Endodermal cell (in vitro differentiated cells): ENCODE measurements at regions not wholly inside any gene's neighbourhood (a gene's known extent, or its start where the extent isn't known, plus 50 kb on each side); places are given as distances from the start of the nearest gene placed in this dataset.

Experiments
- DNase-seq: peaks from one replicate; pipeline ENCODE4 v3.0.0-alpha.2; 2017
- H3K27ac ChIP-seq: 2 replicates; pipeline ENCODE4 v1.5.1; 2013; ENCODE audit warnings: mild to moderate bottlenecking, low read depth, low read length, moderate library complexity
- H3K27me3 ChIP-seq: 2 replicates; pipeline ENCODE4 v1.6.1; 2013; ENCODE audit warnings: mild to moderate bottlenecking, low read length, moderate library complexity; ENCODE audit not compliant: insufficient read depth, control insufficient read depth, poor library complexity, severe bottlenecking
- H3K36me3 ChIP-seq: 2 replicates; pipeline ENCODE4 v1.7.0; 2013; ENCODE audit warnings: mild to moderate bottlenecking, low read length, moderate library complexity; ENCODE audit not compliant: control insufficient read depth, insufficient read depth
- H3K4me1 ChIP-seq: one replicate; pipeline ENCODE4 v1.7.0; 2013; ENCODE audit warnings: low read length; ENCODE audit not compliant: control insufficient read depth, insufficient read depth
- H3K4me3 ChIP-seq: 2 replicates; pipeline ENCODE4 v1.5.1; 2013; ENCODE audit warnings: mild to moderate bottlenecking, low read length, moderate library complexity
- H3K9ac ChIP-seq: 2 replicates; pipeline ENCODE4 v1.6.1; 2013; ENCODE audit warnings: mild to moderate bottlenecking, low read length, moderate library complexity; ENCODE audit not compliant: poor library complexity, severe bottlenecking; ENCODE audit errors: extremely low read depth
- H3K9me3 ChIP-seq: 2 replicates; pipeline ENCODE4 v1.6.1; 2013; ENCODE audit warnings: mild to moderate bottlenecking, low read length, moderate library complexity; ENCODE audit not compliant: control insufficient read depth
- H3K27ac Mint-ChIP-seq: 2 replicates; pipeline ENCODE4 v1.8.0; 2020; ENCODE audit warnings: mixed read lengths
- H3K27me3 Mint-ChIP-seq: 2 replicates; pipeline ENCODE4 v1.8.0; 2021; ENCODE audit warnings: mild to moderate bottlenecking, mixed read lengths; ENCODE audit not compliant: insufficient read depth
- H3K36me3 Mint-ChIP-seq: 2 replicates; pipeline ENCODE4 v1.8.0; 2020; ENCODE audit warnings: low read depth, mixed read lengths
- H3K4me1 Mint-ChIP-seq: 2 replicates; pipeline ENCODE4 v1.8.0; 2020; ENCODE audit warnings: mixed read lengths
- H3K4me3 Mint-ChIP-seq: 2 replicates; pipeline ENCODE4 v1.8.0; 2020; ENCODE audit warnings: mild to moderate bottlenecking, moderate library complexity, mixed read lengths
- H3K9me3 Mint-ChIP-seq: 2 replicates; pipeline ENCODE4 v1.8.0; 2020; ENCODE audit warnings: mild to moderate bottlenecking, mixed read lengths
- WGBS, 2 experiments: methylation state at CpG; one replicate each; pipeline versions ENCODE4 v1.1.5 to v1.1.7; 2013; ENCODE audit warnings: missing lambda C conversion rate in 2 of 2, mixed read lengths in 1 of 2; ENCODE audit not compliant: insufficient coverage in 1 of 2, insufficient read length in 1 of 2; 5-methylcytosine and 5-hydroxymethylcytosine counted together
- TF ChIP-seq, protein P1 (sequence below): fragments of 200-600 bp; sonication (generic); conservative IDR thresholded peaks from 2 replicates; pipeline ENCODE4 v1.5.0; 2021; ENCODE audit warnings: antibody characterized with exemption, mild to moderate bottlenecking

DNA sequence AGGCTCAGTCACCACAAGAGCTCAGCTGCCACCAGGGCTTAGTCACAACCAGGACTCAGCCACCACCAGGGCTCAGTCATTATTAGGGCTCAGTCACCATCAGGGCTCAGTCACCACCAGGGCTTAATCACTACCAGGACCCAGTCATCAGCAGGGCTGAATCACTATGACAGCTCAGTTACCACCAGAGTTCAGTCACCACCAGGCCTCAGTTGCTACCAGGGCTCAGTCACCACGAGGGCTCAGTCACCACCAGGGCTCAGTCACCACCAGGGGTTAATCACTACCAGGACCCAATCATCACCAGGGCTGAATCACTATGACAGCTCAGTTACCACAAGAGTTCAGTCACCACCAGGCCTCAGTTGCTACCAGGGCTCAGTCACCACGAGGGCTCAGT lies 196.2 kb downstream of the NPHP4 start:
- peaks cover 5% of the 10 kb centered on the region for H3K27me3 Mint-ChIP-seq
- H3K4me3 Mint-ChIP-seq: no peak overlapping the region
- TF ChIP-seq, protein P1, sequence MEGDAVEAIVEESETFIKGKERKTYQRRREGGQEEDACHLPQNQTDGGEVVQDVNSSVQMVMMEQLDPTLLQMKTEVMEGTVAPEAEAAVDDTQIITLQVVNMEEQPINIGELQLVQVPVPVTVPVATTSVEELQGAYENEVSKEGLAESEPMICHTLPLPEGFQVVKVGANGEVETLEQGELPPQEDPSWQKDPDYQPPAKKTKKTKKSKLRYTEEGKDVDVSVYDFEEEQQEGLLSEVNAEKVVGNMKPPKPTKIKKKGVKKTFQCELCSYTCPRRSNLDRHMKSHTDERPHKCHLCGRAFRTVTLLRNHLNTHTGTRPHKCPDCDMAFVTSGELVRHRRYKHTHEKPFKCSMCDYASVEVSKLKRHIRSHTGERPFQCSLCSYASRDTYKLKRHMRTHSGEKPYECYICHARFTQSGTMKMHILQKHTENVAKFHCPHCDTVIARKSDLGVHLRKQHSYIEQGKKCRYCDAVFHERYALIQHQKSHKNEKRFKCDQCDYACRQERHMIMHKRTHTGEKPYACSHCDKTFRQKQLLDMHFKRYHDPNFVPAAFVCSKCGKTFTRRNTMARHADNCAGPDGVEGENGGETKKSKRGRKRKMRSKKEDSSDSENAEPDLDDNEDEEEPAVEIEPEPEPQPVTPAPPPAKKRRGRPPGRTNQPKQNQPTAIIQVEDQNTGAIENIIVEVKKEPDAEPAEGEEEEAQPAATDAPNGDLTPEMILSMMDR: no peak
- WGBS, 2 experiments: 93 to 95% methylated on average over 2 of the region's 2 CpGs
- no peak for DNase-seq
- no peaks in the 10 kb centered on the region for H3K36me3 Mint-ChIP-seq
- Histone ChIP-seq H3K27ac (no peak overlapping the region), H3K27me3 (no peaks in the 10 kb centered on the region), H3K4me1 (no peaks in the 10 kb centered on the region), H3K9ac (no peak overlapping the region), H3K9me3 (no peaks in the 10 kb centered on the region), H3K36me3 (no peaks in the 10 kb centered on the region), H3K4me3 (no peak overlapping the region)
- no peaks in the 10 kb centered on the region for H3K4me1 Mint-ChIP-seq
- H3K9me3 Mint-ChIP-seq: peaks cover 6% of the 10 kb centered on the region
- no peak overlapping the region for H3K27ac Mint-ChIP-seq

DNA sequence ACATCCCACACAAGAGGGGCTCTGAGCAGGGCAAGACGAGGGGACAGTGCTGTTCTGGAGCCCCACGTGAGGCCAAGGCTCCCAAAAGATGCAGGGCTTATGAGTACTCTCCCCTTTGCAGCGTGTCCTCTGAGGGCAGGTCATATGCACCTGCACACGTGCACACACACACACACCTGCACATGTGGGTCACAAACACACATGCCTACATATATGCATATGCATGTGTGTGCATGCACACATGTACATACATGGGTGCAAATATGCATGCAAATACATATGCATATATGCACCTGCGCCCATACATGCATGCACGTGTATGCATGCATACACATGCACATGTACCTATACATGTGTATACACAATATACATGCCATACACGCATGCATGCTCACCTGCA lies 197.9 kb downstream of the NPHP4 start:
- Histone ChIP-seq H3K36me3 (no peaks in the 10 kb centered on the region), H3K4me3 (no peak overlapping the region), H3K27me3 (no peaks in the 10 kb centered on the region), H3K27ac (no peak overlapping the region), H3K9me3 (no peaks in the 10 kb centered on the region), H3K9ac (no peak overlapping the region), H3K4me1 (no peaks in the 10 kb centered on the region)
- 85 to 93% methylated on average over 3 to 7 of the region's 7 CpGs for WGBS, 2 experiments
- Mint-ChIP-seq H3K36me3 (no peaks in the 10 kb centered on the region), H3K9me3 (peaks cover 15% of the 10 kb centered on the region), H3K27ac (no peak overlapping the region), H3K4me1 (no peaks in the 10 kb centered on the region), H3K4me3 (no peak overlapping the region), H3K27me3 (peaks cover 5% of the 10 kb centered on the region)
- TF ChIP-seq, protein P1: no peak
- DNase-seq: no peak

DNA sequence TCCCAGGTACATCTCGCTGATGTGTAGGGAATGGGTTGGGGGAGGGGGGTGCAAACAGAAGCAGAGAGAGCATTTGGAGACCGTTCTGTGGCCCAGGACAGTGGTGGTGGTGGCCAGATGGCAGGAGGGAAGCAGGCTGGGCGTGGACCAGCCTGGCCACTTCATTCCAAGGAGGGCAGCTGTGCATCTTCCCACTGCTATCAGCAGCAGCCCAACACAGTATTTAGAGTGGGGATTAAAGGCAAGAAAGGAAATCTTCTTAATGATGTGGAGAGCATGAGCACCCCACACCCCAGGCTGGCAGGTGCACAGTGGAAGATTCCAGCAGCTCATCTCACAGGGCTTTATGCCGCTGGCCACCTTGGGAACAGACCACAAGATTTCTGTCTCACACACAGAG lies 198.7 kb downstream of the NPHP4 start:
- Mint-ChIP-seq H3K27me3 (peaks cover 5% of the 10 kb centered on the region), H3K4me1 (no peaks in the 10 kb centered on the region), H3K27ac (no peak overlapping the region), H3K36me3 (no peaks in the 10 kb centered on the region), H3K9me3 (peaks cover 19% of the 10 kb centered on the region), H3K4me3 (no peak overlapping the region)
- no peak overlapping the region for H3K4me3 ChIP-seq
- DNase-seq: no peak
- H3K27me3 ChIP-seq: no peaks in the 10 kb centered on the region
- no peak overlapping the region for H3K27ac ChIP-seq
- H3K9me3 ChIP-seq: no peaks in the 10 kb centered on the region
- no peaks in the 10 kb centered on the region for H3K4me1 ChIP-seq
- TF ChIP-seq, protein P1: no peak
- 75% methylated on average over 4 of the region's 4 CpGs; no CpG with 5 or more reads in 1 of the 2 experiments for WGBS, 2 experiments
- H3K9ac ChIP-seq: no peak overlapping the region
- no peaks in the 10 kb centered on the region for H3K36me3 ChIP-seq
